SK-N-SH (cell line): ENCODE measurements at regions not wholly inside any gene's neighbourhood (a gene's known extent, or its start where the extent isn't known, plus 50 kb on each side); places are given as distances from the start of the nearest gene placed in this dataset.

ENCODE experiments used
- CTCF ChIA-PET: fragments of 300-600, 350-600 bp; formaldehyde crosslinking; extraction: SDS; loops from one replicate; lab custom pipeline; 2021; lab: Yijun Ruan, JAX
- POLR2A ChIA-PET: fragments of 350-600 bp; sonication (Branson Sonifier 250); formaldehyde crosslinking; extraction: SDS; loops from one replicate; lab custom pipeline; 2020; ENCODE audit warnings: antibody characterized with exemption, inconsistent platforms; lab: Yijun Ruan, JAX
- DNase-seq: peaks from one replicate; pipeline ENCODE4 v3.0.0; 2012
- H2AFZ ChIP-seq: fragments of 200-600 bp; sonication (generic); 2 replicates; pipeline ENCODE4 v1.8.1; 2016; ENCODE audit warnings: antibody characterized with exemption, mild to moderate bottlenecking, low read depth
- H3F3A ChIP-seq: fragments of 200-600 bp; sonication (generic); replicated peaks from 2 replicates; pipeline ENCODE3; 2016; ENCODE audit warnings: antibody characterized with exemption, mild to moderate bottlenecking; ENCODE audit not compliant: insufficient read depth
- H3K27ac ChIP-seq, 2 experiments: fragments of 200-500 bp in 1 of 2; fragments of 200-600 bp in 1 of 2; sonication (Bioruptor generic) in 1 of 2; sonication (generic), shearing (Covaris generic) in 1 of 2; 2 replicates each; pipeline versions ENCODE4 v1.5.1 to v1.6.1; 2014 to 2016; ENCODE audit warnings: low read depth in 2 of 2, inconsistent platforms in 1 of 2, low read length in 1 of 2, mild to moderate bottlenecking in 1 of 2, mixed read lengths in 1 of 2
- H3K27me3 ChIP-seq: fragments of 200-600 bp; sonication (generic), shearing (Covaris generic); 2 replicates; pipeline ENCODE4 v1.6.1; 2016; ENCODE audit warnings: mixed run types; ENCODE audit not compliant: insufficient read depth
- H3K36me3 ChIP-seq, 2 experiments: fragments of 200-500 bp in 1 of 2; fragments of 200-600 bp in 1 of 2; sonication (Bioruptor generic) in 1 of 2; sonication (generic) in 1 of 2; replicated peaks in 1 of 2; 2 replicates each; pipeline versions ENCODE3 to v1.5.1; 2014 to 2016; ENCODE audit warnings: low read length in 1 of 2, mild to moderate bottlenecking in 1 of 2; ENCODE audit not compliant: insufficient read depth in 2 of 2, control insufficient read depth in 1 of 2
- H3K4me1 ChIP-seq, 2 experiments: fragments of 200-500 bp in 1 of 2; fragments of 200-600 bp in 1 of 2; sonication (Bioruptor generic) in 1 of 2; sonication (generic), shearing (Covaris generic) in 1 of 2; 2 replicates each; pipeline versions ENCODE4 v1.5.1 to v1.6.1; 2014 to 2016; ENCODE audit warnings: low read depth in 1 of 2, low read length in 1 of 2, mixed run types in 1 of 2; ENCODE audit not compliant: insufficient read depth in 2 of 2, control insufficient read depth in 1 of 2
- H3K4me2 ChIP-seq: fragments of 200-600 bp; sonication (generic), shearing (Covaris generic); 2 replicates; pipeline ENCODE4 v1.6.1; 2017; ENCODE audit warnings: mixed run types
- H3K4me3 ChIP-seq, 2 experiments: fragments of 200-500 bp in 1 of 2; fragments of 200-600 bp in 1 of 2; sonication (Bioruptor generic) in 1 of 2; sonication (generic), shearing (Covaris generic) in 1 of 2; 2 replicates each; pipeline versions ENCODE4 v1.5.1 to v1.8.1; 2014 to 2016; ENCODE audit warnings: low read depth in 2 of 2, inconsistent platforms in 1 of 2, low read length in 1 of 2, mild to moderate bottlenecking in 1 of 2, mixed read lengths in 1 of 2, moderate library complexity in 1 of 2
- H3K79me2 ChIP-seq: fragments of 200-600 bp; sonication (generic); 2 replicates; pipeline ENCODE4 v1.8.1; 2017; ENCODE audit warnings: mild to moderate bottlenecking; ENCODE audit not compliant: insufficient read depth
- H3K9ac ChIP-seq: fragments of 200-600 bp; sonication (generic); 2 replicates; pipeline ENCODE4 v1.6.1; 2017; ENCODE audit warnings: mixed run types
- H3K9me2 ChIP-seq: fragments of 200-600 bp; sonication (generic); 2 replicates; pipeline ENCODE4 v1.6.1; 2017; ENCODE audit warnings: mixed run types
- H3K9me3 ChIP-seq: fragments of 200-600 bp; sonication (generic); 2 replicates; pipeline ENCODE4 v1.6.1; 2017; ENCODE audit warnings: mixed run types, mild to moderate bottlenecking, moderate library complexity
- H4K20me1 ChIP-seq: fragments of 200-600 bp; sonication (generic); 2 replicates; pipeline ENCODE4 v1.6.1; 2017; ENCODE audit warnings: mild to moderate bottlenecking, mixed run types; ENCODE audit not compliant: insufficient read depth
- CHD2 ChIP-seq: fragments of 150-350 bp; IDR thresholded peaks from 2 replicates; pipeline ENCODE4 v1.6.1; 2018; ENCODE audit warnings: low read length; ENCODE audit not compliant: partially characterized antibody
- MXI1 ChIP-seq: IDR thresholded peaks from 2 replicates; pipeline ENCODE4 v1.6.1; 2012; ENCODE audit warnings: mild to moderate bottlenecking, low read depth, low read length, improper control_type of control experiment
- NFIC ChIP-seq: IDR thresholded peaks from 2 replicates; pipeline ENCODE4 v1.4.0; 2012; ENCODE audit warnings: borderline replicate concordance
- POLR2AphosphoS5 ChIP-seq: IDR thresholded peaks from 2 replicates; pipeline ENCODE4 v1.6.1; 2012; ENCODE audit warnings: low read depth, low read length
- RAD21 ChIP-seq: IDR thresholded peaks from 2 replicates; pipeline ENCODE4 v1.6.1; 2012; ENCODE audit warnings: mild to moderate bottlenecking, low read length
- SIN3A ChIP-seq: IDR thresholded peaks from 2 replicates; pipeline ENCODE4 v1.6.1; 2012; ENCODE audit warnings: low read depth, mild to moderate bottlenecking, low read length, moderate library complexity, borderline replicate concordance
- SMC3 ChIP-seq: IDR thresholded peaks from 2 replicates; pipeline ENCODE4 v1.6.1; 2012; ENCODE audit warnings: low read depth, low read length, improper control_type of control experiment
- TEAD4 ChIP-seq: IDR thresholded peaks from 2 replicates; pipeline ENCODE4 v1.4.0; 2012; ENCODE audit warnings: mild to moderate bottlenecking, borderline replicate concordance; ENCODE audit not compliant: insufficient read depth
- YY1 ChIP-seq: IDR thresholded peaks from 2 replicates; pipeline ENCODE4 v1.4.0; 2012; ENCODE audit warnings: low read depth, mild to moderate bottlenecking
- WGBS: methylation state at CpG from one replicate; pipeline ENCODE4 v1.1.6; 2017; ENCODE audit warnings: low lambda C conversion rate; 5-methylcytosine and 5-hydroxymethylcytosine counted together
- TF ChIP-seq, protein P1 (sequence below): fragments of 200-600 bp; sonication (generic); IDR thresholded peaks from 2 replicates; pipeline ENCODE4 v1.6.1; 2017; ENCODE audit warnings: antibody characterized with exemption, mild to moderate bottlenecking, moderate library complexity
- TF ChIP-seq, protein P2 (sequence below): IDR thresholded peaks from 2 replicates; pipeline ENCODE4 v1.4.0; 2012; ENCODE audit warnings: low read depth, borderline replicate concordance
- TF ChIP-seq, protein P3 (sequence below): IDR thresholded peaks from 2 replicates; pipeline ENCODE4; 2012
- TF ChIP-seq, protein P4 (sequence below): fragments of 150-350 bp; IDR thresholded peaks from 2 replicates; pipeline ENCODE4 v1.6.1; 2017; ENCODE audit warnings: antibody characterized with exemption, low read length, low read depth, borderline replicate concordance
- TF ChIP-seq, protein P5 (sequence below): IDR thresholded peaks from 2 replicates; pipeline ENCODE4 v1.4.0; 2012; ENCODE audit warnings: low read depth

DNA sequence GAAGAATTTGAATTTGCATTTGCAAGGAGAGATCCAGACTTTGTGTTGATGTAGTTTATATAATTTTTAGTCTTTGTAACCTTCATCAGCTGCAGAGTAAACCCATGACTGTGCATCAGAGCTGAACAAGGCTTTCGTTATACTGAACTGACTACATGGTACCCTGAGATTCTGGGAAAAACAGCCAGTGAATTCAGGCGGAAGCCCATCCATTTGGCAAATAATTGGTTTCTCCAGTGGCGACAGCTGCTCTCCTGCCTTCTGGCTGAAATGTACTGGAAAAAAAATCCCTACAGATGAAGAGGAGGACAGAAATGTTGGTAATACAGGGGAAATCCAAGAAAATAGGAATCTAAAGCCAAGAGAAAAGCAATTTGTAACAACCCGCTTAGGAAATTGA, 657.5 kb upstream of the CDH7 start:
- no peak overlapping the region for H3K4me2 ChIP-seq
- 63% methylated on average over 4 of the region's 4 CpGs for WGBS

DNA sequence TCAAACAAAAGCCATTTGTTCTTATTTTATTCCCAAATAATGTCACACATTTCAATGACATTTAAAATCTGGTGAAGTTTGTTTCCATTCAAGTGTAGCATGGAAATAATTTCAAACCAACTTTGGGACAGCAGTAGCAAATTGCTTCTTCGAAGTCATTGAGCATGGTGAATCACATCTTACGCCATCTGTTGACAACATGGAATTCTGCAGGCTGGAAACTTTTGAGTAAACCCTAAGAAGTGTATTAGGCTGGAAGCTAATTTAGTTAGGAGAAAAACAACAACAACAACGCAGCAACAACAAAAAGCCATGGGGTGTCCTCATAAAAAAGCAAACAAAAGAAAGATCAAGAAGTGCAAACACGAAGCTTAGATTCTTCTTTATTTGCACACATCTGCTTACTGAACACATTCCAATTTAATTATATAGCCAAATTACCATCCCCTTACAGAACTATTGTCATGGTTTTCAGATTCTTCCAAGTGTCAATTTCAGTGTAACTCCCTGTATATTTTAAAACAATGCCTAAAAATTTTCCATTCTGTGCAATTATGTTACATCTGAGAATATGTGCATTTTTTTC, 659.0 kb upstream of the CDH7 start:
- no peaks in the 10 kb centered on the region for H3K9me3 ChIP-seq
- no peaks in the 10 kb centered on the region for H4K20me1 ChIP-seq
- POLR2A ChIA-PET = no interaction called here
- no peaks in the 10 kb centered on the region for H3F3A ChIP-seq
- H3K27me3 ChIP-seq = no peaks in the 10 kb centered on the region
- TF ChIP-seq, protein P1, sequence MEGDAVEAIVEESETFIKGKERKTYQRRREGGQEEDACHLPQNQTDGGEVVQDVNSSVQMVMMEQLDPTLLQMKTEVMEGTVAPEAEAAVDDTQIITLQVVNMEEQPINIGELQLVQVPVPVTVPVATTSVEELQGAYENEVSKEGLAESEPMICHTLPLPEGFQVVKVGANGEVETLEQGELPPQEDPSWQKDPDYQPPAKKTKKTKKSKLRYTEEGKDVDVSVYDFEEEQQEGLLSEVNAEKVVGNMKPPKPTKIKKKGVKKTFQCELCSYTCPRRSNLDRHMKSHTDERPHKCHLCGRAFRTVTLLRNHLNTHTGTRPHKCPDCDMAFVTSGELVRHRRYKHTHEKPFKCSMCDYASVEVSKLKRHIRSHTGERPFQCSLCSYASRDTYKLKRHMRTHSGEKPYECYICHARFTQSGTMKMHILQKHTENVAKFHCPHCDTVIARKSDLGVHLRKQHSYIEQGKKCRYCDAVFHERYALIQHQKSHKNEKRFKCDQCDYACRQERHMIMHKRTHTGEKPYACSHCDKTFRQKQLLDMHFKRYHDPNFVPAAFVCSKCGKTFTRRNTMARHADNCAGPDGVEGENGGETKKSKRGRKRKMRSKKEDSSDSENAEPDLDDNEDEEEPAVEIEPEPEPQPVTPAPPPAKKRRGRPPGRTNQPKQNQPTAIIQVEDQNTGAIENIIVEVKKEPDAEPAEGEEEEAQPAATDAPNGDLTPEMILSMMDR = peak; percentile 57
- no peak for TF ChIP-seq TEAD4
- peak; percentile 50; the same call in 1 of the 2 replicates for TF ChIP-seq SMC3
- TF ChIP-seq, protein P2, sequence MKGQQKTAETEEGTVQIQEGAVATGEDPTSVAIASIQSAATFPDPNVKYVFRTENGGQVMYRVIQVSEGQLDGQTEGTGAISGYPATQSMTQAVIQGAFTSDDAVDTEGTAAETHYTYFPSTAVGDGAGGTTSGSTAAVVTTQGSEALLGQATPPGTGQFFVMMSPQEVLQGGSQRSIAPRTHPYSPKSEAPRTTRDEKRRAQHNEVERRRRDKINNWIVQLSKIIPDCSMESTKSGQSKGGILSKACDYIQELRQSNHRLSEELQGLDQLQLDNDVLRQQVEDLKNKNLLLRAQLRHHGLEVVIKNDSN = no peak
- peak; percentile 74 for TF ChIP-seq RAD21
- H2AFZ ChIP-seq = no peak overlapping the region
- no peaks in the 10 kb centered on the region for H3K4me1 ChIP-seq
- H3K9ac ChIP-seq = no peak overlapping the region
- CTCF ChIA-PET = interaction anchor here (0.7 to 1.4 kb wide), 15 partner anchors 9 to 981 kb away, joined by 3 to 9 read pairs (median 4); no protein-coding TSS in a partner anchor
- H3K27ac ChIP-seq = no peak overlapping the region
- DNase-seq = peak; percentile 1
- H3K79me2 ChIP-seq = no peaks in the 10 kb centered on the region
- peak overlapping the region in 1 of 2 experiments; percentile 29; a peak in 1 of 4 replicates for H3K4me3 ChIP-seq
- H3K9me2 ChIP-seq = no peaks in the 10 kb centered on the region
- 25% methylated on average over 4 of the region's 4 CpGs for WGBS
- no peaks in the 10 kb centered on the region for H3K36me3 ChIP-seq
- no peak overlapping the region for H3K4me2 ChIP-seq

More for the DNA sequence above, 657.5 kb upstream of the CDH7 start:
- Histone ChIP-seq H3K79me2 (no peaks in the 10 kb centered on the region), H3K27ac (no peak overlapping the region), H3K4me3 (no peak overlapping the region), H4K20me1 (no peaks in the 10 kb centered on the region), H3K9ac (no peak overlapping the region), H3F3A (no peaks in the 10 kb centered on the region), H3K9me2 (no peaks in the 10 kb centered on the region), H3K9me3 (no peaks in the 10 kb centered on the region), H3K36me3 (no peaks in the 10 kb centered on the region), H3K4me1 (no peaks in the 10 kb centered on the region), H3K27me3 (no peaks in the 10 kb centered on the region), H2AFZ (no peak overlapping the region)
- POLR2A ChIA-PET = no interaction called here
- no peak for DNase-seq
- TF ChIP-seq, protein P3, sequence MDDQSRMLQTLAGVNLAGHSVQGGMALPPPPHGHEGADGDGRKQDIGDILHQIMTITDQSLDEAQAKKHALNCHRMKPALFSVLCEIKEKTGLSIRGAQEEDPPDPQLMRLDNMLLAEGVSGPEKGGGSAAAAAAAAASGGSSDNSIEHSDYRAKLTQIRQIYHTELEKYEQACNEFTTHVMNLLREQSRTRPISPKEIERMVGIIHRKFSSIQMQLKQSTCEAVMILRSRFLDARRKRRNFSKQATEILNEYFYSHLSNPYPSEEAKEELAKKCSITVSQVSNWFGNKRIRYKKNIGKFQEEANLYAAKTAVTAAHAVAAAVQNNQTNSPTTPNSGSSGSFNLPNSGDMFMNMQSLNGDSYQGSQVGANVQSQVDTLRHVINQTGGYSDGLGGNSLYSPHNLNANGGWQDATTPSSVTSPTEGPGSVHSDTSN = no peak
- TF ChIP-seq TEAD4 (no peak), MXI1 (no peak), YY1 (no peak), CHD2 (no peak), POLR2AphosphoS5 (no peak), NFIC (no peak), SIN3A (no peak), RAD21 (no peak)
- TF ChIP-seq, protein P2 = no peak
- TF ChIP-seq, protein P4, sequence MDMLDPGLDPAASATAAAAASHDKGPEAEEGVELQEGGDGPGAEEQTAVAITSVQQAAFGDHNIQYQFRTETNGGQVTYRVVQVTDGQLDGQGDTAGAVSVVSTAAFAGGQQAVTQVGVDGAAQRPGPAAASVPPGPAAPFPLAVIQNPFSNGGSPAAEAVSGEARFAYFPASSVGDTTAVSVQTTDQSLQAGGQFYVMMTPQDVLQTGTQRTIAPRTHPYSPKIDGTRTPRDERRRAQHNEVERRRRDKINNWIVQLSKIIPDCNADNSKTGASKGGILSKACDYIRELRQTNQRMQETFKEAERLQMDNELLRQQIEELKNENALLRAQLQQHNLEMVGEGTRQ = no peak
- TF ChIP-seq, protein P5, sequence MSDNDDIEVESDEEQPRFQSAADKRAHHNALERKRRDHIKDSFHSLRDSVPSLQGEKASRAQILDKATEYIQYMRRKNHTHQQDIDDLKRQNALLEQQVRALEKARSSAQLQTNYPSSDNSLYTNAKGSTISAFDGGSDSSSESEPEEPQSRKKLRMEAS = no peak
- CTCF ChIA-PET = no interaction called here
